Hematopoietic multipotent progenitor cell treated with erythropoietin and hydrocortisone succinate and interleukin-3 and kit ligand, for 6 days (in vitro differentiated cells): ENCODE measurements at regions not wholly inside any gene's neighbourhood (a gene's known extent, or its start where the extent isn't known, plus 50 kb on each side); places are given as distances from the start of the nearest gene placed in this dataset.
"Not testable (repeated sequence)": the region's sequence is repeated elsewhere in the genome, so short reads cannot be mapped to it uniquely, and the experiment has no call there.

Experiments used
- DNase-seq: peaks from one replicate; pipeline ENCODE4 v3.0.0-alpha.2; 2015

DNA sequence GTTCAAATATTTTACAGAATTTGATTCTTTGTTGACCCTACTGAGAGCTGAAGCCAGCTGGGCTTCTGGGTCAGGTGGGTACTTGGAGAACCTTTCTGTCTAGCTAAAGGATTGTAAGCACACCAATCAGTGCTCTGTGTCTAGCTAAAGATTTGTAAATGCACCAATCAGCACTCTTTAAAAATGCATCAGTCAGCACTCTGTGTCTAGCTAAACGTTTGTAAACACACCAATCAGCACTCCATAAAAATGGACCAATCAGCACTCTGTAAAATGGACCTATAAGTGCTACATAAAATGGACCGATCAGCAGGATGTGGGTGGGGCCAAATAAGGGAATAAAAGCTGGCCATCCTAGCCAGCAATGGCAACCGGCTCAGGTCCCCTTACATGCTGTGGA, 76.4 kb upstream of the TMSB4Y start:
- not testable (repeated sequence) for DNase-seq

DNA sequence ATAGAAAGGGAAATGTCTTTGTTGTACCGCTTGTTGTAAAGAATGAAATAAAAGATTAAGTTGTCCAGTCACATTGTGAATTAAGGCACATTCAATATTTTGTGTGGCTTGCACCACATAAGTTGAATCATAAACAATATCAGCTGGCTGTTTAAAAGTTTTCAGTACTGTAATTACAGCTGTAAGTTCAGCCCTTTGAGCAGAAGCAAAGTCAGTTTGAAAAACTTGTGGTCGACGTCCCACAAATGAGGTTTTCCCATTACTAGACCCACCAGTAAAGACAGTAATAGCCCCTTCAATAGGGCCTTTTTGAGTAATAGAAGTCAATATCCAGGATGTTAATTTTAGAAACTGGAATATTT, 87.8 kb upstream of the TMSB4Y start:
- DNase-seq, result no peak

DNA sequence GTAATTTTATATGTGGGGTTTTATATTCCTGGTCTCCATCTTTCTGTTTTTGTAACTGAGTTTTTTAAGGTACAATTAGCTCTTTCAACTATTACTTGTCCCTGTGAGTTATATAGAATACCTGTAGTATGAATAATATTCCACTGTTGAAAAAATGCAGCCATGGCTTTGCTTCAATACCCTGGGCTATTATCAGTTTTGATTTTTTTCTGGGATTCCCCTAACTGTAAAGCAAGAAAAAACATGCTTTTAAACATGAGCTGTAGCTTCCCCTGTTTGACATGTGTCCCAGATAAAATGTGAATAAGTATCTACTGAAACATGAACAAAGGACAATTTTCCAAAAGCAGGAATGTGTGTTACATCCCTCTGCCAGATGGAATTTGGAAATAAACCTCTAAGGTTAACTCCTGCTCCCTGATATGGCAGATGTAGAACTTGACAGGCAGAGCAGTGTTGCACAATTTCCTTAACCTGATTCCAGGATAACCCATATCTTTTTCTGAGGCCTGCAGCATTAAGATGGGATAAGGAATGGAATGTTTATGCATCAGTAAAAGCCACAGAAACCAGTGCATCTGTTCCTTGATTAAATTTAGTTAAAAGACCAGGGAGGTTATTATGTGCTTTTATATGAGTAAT, 88.3 kb upstream of the TMSB4Y start:
- DNase-seq, result no peak

DNA sequence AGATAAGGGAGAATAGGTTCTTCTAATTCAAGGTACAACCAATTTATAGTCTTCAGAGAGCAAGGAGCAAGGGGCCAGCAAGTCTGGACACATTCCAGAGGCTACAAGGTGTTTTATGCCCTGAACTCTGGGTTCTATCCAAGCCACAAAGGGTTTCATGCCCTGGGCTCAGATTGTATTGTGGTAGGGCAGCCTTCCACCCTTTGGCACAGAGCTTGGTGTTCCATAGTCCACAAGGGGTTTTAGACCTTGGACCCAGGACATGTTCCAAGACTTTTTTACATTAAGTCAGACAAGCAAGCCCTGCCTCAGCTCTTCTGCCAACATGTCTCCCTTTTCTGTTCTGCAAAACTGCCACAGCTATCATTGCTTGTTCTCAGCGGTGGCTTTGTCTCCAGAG, 90.8 kb upstream of the TMSB4Y start:
- DNase-seq, result no peak

DNA sequence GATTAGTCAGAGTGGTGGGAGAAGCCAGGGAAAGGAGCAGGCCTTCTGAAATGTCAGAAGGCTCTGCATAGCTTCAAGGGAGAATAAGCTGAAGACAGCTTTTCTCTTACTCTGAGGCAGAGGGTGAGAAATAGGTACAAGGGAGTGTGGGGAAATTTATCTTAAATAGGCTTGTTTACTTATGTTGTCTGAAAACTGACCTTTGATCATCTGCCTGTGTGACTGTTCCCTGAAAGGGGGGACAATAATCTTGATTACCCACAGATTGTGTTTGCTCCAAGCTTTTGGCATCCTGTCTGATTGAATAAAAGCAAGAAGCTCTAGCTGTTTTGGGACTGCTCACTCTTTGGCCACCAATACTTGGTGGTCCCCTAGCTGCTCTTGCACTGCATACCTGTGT, 91.7 kb upstream of the TMSB4Y start:
- no peak for DNase-seq

DNA sequence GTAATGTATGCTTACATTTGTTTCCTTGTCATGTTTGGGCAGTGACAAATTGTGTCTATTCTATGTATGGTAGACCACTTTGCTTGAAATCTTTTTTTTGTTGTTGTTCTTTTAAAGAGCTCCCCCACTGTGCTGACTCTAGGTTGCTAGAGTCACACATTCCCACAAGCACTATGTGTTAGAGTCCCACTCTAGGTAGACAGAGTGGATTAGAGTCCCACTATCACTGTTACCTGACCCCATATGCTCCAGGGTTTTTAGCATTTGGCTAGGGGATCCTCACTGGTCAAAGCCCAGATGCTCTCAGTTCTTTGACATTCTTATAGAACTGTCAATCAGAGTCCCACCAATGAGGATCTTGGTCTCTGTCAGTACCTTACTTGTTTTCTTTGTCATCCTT, 111.2 kb upstream of the TMSB4Y start:
- DNase-seq, result no peak

- not testable (repeated sequence) for DNase-seq
Measured at GRCh38 chrY:13570931-13571330, 91.1 kb upstream of the UTY start.

DNA sequence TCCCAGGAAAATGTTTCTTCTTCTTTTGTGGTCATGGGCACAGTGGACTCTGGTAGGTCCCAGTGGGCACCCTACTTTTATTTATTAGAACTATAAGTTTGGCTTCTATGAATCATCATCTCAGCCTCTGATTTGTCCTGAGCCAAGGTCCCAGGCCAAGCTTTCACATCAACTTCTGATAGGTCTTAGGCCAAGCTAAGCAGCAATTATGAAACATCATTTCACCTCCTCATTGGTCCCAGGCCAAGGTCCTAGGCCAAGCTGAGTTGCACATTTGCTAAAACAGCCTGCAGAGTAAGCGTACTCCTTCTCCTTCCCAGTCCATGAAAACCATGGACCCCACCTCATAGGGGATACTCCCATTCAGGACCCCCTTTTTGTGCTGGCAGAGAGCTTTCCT, 87.4 kb upstream of the UTY start:
- no peak for DNase-seq

- DNase-seq, result no peak
Measured at GRCh38 chrY:13554949-13555348, 75.1 kb upstream of the UTY start.

DNA sequence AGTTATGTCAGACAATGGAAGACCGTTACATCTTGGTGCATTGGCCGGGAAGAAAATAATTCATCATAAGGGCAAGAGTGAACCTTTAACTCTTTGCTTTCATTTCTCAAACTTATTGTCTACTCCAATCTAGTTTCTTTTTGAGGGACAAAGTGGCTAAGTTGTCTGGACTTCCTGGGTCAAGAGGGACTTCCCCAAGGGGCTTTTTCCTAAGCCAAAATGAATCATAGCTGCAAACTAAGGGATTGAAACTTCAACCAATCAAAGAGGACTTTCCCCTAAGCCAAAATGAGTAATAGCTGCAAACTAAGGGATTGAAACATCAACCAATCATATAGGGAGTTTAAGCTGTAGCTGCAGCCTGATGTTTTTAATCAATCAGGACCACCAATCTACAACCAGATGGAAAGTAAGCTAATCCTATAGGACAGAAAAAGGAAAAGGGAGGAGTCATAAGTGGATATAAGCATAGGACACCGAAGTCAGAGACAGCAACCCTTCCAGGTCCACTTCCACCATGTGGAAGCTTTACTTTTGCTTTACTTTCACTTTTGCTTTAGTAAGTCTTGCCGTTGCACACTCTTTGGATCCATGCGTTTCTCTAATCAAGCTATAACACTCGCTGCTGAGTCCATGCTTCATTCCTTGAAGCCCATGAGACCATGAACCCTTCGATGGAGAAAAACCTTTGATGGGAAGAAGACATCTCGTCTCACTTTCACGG, 72.7 kb upstream of the UTY start:
- DNase-seq, result no peak

GRCh38 chrY:13551246-13551645, 71.4 kb upstream of the UTY start:
- peak; percentile 71 for DNase-seq

- peak; percentile 27 for DNase-seq
Measured at GRCh38 chrY:13544491-13544890, 64.7 kb upstream of the UTY start.

DNA sequence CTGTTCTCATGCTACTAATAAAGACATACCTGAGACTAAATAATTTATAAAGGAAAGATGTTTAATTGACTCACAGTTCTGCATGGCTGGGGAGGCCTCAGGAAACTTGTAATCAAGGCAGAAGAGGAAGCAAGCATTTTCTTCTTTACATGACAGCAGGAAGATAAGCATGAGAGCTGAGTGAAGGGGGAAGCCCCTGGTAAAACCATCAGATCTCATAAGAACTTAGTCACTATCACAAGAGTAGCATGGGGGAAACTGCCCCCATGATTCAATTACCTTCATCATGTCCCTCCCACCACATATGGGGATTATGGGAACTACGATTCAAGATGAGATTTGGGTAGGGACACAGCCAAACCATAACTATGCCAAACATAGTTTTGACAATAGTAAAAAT, 58.1 kb upstream of the UTY start:
- no peak for DNase-seq
